Mesenchymal stem cell (in vitro differentiated cells and primary cell): ENCODE measurements at regions not wholly inside any gene's neighbourhood (a gene's known extent, or its start where the extent isn't known, plus 50 kb on each side); places are given as distances from the start of the nearest gene placed in this dataset.

ENCODE experiments used
- DNase-seq: peaks from one replicate; pipeline ENCODE4 v3.0.0-alpha.2; 2013
- H2AFZ ChIP-seq: one replicate; pipeline ENCODE4 v1.6.1; 2013; ENCODE audit warnings: low read depth, mild to moderate bottlenecking, control low read depth, inconsistent platforms, low read length, moderate library complexity
- H2AK5ac ChIP-seq: 2 replicates; pipeline ENCODE4 v1.6.1; 2013; ENCODE audit warnings: low read length, moderate library complexity, mild to moderate bottlenecking, inconsistent platforms; ENCODE audit not compliant: severe bottlenecking
- H2BK120ac ChIP-seq: one replicate; pipeline ENCODE4 v1.6.1; 2013; ENCODE audit warnings: low read depth, mild to moderate bottlenecking, inconsistent platforms, low read length, moderate library complexity
- H2BK12ac ChIP-seq, 2 experiments: one replicate each; pipeline ENCODE4 v1.6.1; 2013; ENCODE audit warnings: inconsistent platforms in 2 of 2, low read length in 2 of 2, mild to moderate bottlenecking in 2 of 2, moderate library complexity in 2 of 2, control low read depth in 1 of 2
- H2BK15ac ChIP-seq: one replicate; pipeline ENCODE4 v1.6.1; 2013; ENCODE audit warnings: mild to moderate bottlenecking, low read depth, inconsistent platforms; ENCODE audit not compliant: poor library complexity, severe bottlenecking
- H2BK5ac ChIP-seq: 2 replicates; pipeline ENCODE4 v1.6.1; 2013; ENCODE audit warnings: low read depth, mild to moderate bottlenecking, low read length, control low read depth, inconsistent platforms; ENCODE audit not compliant: poor library complexity, severe bottlenecking
- H3K14ac ChIP-seq, 2 experiments: one replicate each; pipeline ENCODE4 v1.6.1; 2013; ENCODE audit warnings: inconsistent platforms in 2 of 2, low read length in 2 of 2, control low read depth in 1 of 2, mild to moderate bottlenecking in 1 of 2, moderate library complexity in 1 of 2
- H3K18ac ChIP-seq, 2 experiments: one replicate each; pipeline ENCODE4 v1.6.1; 2013; ENCODE audit warnings: inconsistent platforms in 2 of 2, low read length in 2 of 2, control low read depth in 1 of 2, low read depth in 1 of 2, mild to moderate bottlenecking in 1 of 2
- H3K23ac ChIP-seq, 2 experiments: one replicate each; pipeline ENCODE4 v1.6.1; 2013; ENCODE audit warnings: inconsistent platforms in 2 of 2, low read length in 2 of 2, mild to moderate bottlenecking in 2 of 2, moderate library complexity in 2 of 2, control low read depth in 1 of 2
- H3K27ac ChIP-seq: 2 replicates; pipeline ENCODE4 v1.5.1; 2013; ENCODE audit warnings: mild to moderate bottlenecking, moderate library complexity, low read length, control low read depth, inconsistent platforms; ENCODE audit not compliant: poor library complexity, severe bottlenecking
- H3K27me3 ChIP-seq, 2 experiments: 2 replicates each; pipeline versions ENCODE4 v1.6.1 to v1.7.0; 2013; ENCODE audit warnings: low read length in 2 of 2, mild to moderate bottlenecking in 2 of 2, moderate library complexity in 2 of 2, control low read depth in 1 of 2, inconsistent platforms in 1 of 2; ENCODE audit not compliant: control insufficient read depth in 1 of 2, insufficient read depth in 1 of 2
- H3K36me3 ChIP-seq, 2 experiments: 2 replicates each; pipeline versions ENCODE4 v1.6.1 to v1.7.0; 2013; ENCODE audit warnings: low read length in 2 of 2, control low read depth in 1 of 2, inconsistent platforms in 1 of 2, low read depth in 1 of 2, mild to moderate bottlenecking in 1 of 2; ENCODE audit not compliant: insufficient read depth in 2 of 2, control insufficient read depth in 1 of 2
- H3K4ac ChIP-seq, 2 experiments: one replicate each; pipeline ENCODE4 v1.6.1; 2013; ENCODE audit warnings: inconsistent platforms in 2 of 2, low read length in 2 of 2, mild to moderate bottlenecking in 2 of 2, moderate library complexity in 2 of 2, control low read depth in 1 of 2, low read depth in 1 of 2
- H3K4me1 ChIP-seq: 2 replicates; pipeline ENCODE4 v1.6.1; 2013; ENCODE audit warnings: low read depth, low read length, control low read depth; ENCODE audit not compliant: control insufficient read depth, insufficient read depth
- H3K4me2 ChIP-seq: 2 replicates; pipeline ENCODE4 v1.6.1; 2013; ENCODE audit warnings: low read length, mild to moderate bottlenecking, inconsistent platforms; ENCODE audit not compliant: poor library complexity, severe bottlenecking
- H3K4me3 ChIP-seq, 2 experiments: 2 replicates each; pipeline versions ENCODE4 v1.5.1 to v1.7.0; 2013; ENCODE audit warnings: low read length in 2 of 2, mild to moderate bottlenecking in 2 of 2, control low read depth in 1 of 2, low read depth in 1 of 2; ENCODE audit not compliant: insufficient read depth in 1 of 2
- H3K79me1 ChIP-seq: replicated peaks from 2 replicates; pipeline ENCODE4 v1.6.1; 2013; ENCODE audit warnings: mild to moderate bottlenecking, control low read depth, low read length, inconsistent platforms; ENCODE audit not compliant: poor library complexity, severe bottlenecking
- H3K9ac ChIP-seq: 2 replicates; pipeline ENCODE4 v1.7.0; 2013; ENCODE audit warnings: mild to moderate bottlenecking, low read length, moderate library complexity
- H3K9me3 ChIP-seq: 2 replicates; pipeline ENCODE4 v1.7.0; 2013; ENCODE audit warnings: mild to moderate bottlenecking, low read length; ENCODE audit not compliant: control insufficient read depth
- H4K8ac ChIP-seq: one replicate; pipeline ENCODE4 v1.6.1; 2013; ENCODE audit warnings: inconsistent platforms, mild to moderate bottlenecking, low read length, moderate library complexity
- H4K91ac ChIP-seq: one replicate; pipeline ENCODE4 v1.6.1; 2013; ENCODE audit warnings: mild to moderate bottlenecking, low read length, inconsistent platforms
- WGBS: methylation state at CpG from one replicate; pipeline ENCODE4 v1.1.7; 2013; ENCODE audit warnings: mixed read lengths; 5-methylcytosine and 5-hydroxymethylcytosine counted together

- no peak overlapping the region for H3K14ac ChIP-seq
- no peak for DNase-seq
- no peaks in the 10 kb centered on the region for H3K36me3 ChIP-seq
- H2BK5ac ChIP-seq: no peak overlapping the region
- H2AK5ac ChIP-seq: no peak overlapping the region
- H2AFZ ChIP-seq: no peak overlapping the region
- no peak overlapping the region for H3K27ac ChIP-seq
- H3K9ac ChIP-seq: no peak overlapping the region
- H2BK12ac ChIP-seq: no peak overlapping the region
- no peak overlapping the region for H3K4ac ChIP-seq
- no peak overlapping the region for H2BK120ac ChIP-seq
- no peak overlapping the region for H4K91ac ChIP-seq
- H3K4me2 ChIP-seq: no peak overlapping the region
- H3K4me3 ChIP-seq: no peak overlapping the region
- H2BK15ac ChIP-seq: no peak overlapping the region
- no peaks in the 10 kb centered on the region for H3K79me1 ChIP-seq
- no peak overlapping the region for H4K8ac ChIP-seq
- H3K23ac ChIP-seq: no peak overlapping the region
- no peak overlapping the region for H3K18ac ChIP-seq
- H3K9me3 ChIP-seq: peaks cover 3% of the 10 kb centered on the region
- H3K27me3 ChIP-seq: peaks cover 0 to 2% of the 10 kb centered on the region in 2 experiments
- H3K4me1 ChIP-seq: no peaks in the 10 kb centered on the region
Measured at GRCh38 chrX:42021058-42021457, 97.7 kb upstream of the CASK start.

- Histone ChIP-seq H3K27me3 (peaks cover 0 to 2% of the 10 kb centered on the region in 2 experiments), H2BK5ac (no peak overlapping the region), H3K36me3 (no peaks in the 10 kb centered on the region), H2BK12ac (no peak overlapping the region), H3K14ac (no peak overlapping the region), H3K9me3 (peaks cover 3% of the 10 kb centered on the region), H2AK5ac (no peak overlapping the region), H4K91ac (no peak overlapping the region), H2AFZ (no peak overlapping the region), H3K4me2 (no peak overlapping the region), H3K18ac (no peak overlapping the region), H3K4me1 (no peaks in the 10 kb centered on the region), H3K27ac (no peak overlapping the region), H3K23ac (no peak overlapping the region), H3K4ac (no peak overlapping the region), H4K8ac (no peak overlapping the region), H3K9ac (no peak overlapping the region), H2BK120ac (no peak overlapping the region), H2BK15ac (no peak overlapping the region), H3K4me3 (no peak overlapping the region), H3K79me1 (no peaks in the 10 kb centered on the region)
- DNase-seq: no peak
- 100% methylated on average over 2 of the region's 2 CpGs for WGBS
Measured at GRCh38 chrX:42020225-42020624, 96.9 kb upstream of the CASK start.

DNA sequence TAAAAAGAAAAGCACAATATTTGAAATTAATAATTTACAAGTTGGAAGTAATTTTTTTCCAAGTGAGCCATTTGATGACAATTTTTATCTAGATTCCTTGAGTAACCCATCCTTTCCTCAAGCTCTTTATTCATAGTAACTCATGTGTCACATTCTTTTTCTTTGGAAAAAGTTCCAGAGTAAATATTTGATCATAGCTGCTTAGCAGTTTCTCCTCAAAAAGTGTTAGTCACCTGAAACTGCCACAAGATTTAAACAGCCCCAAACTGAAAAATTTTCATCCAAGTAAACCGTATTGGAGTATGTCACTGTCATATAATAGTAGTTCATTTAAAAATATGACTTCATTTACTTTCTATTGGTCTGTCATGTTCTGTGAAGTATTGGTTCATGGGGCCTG lies 94.6 kb upstream of the CASK start:
- H3K4ac ChIP-seq: no peak overlapping the region
- no peaks in the 10 kb centered on the region for H3K36me3 ChIP-seq
- H3K4me2 ChIP-seq: no peak overlapping the region
- no peak overlapping the region for H3K18ac ChIP-seq
- no peak overlapping the region for H3K4me3 ChIP-seq
- no peak overlapping the region for H2AFZ ChIP-seq
- no peak overlapping the region for H2BK12ac ChIP-seq
- no peak overlapping the region for H3K14ac ChIP-seq
- no peaks in the 10 kb centered on the region for H3K4me1 ChIP-seq
- WGBS: no CpG with 5 or more reads among the region's 1 CpG
- no peak overlapping the region for H3K23ac ChIP-seq
- no peak overlapping the region for H2BK120ac ChIP-seq
- no peak overlapping the region for H4K91ac ChIP-seq
- H2BK5ac ChIP-seq: no peak overlapping the region
- no peaks in the 10 kb centered on the region for H3K79me1 ChIP-seq
- H3K27ac ChIP-seq: no peak overlapping the region
- H3K9ac ChIP-seq: no peak overlapping the region
- H2BK15ac ChIP-seq: no peak overlapping the region
- H3K9me3 ChIP-seq: no peaks in the 10 kb centered on the region
- no peak overlapping the region for H4K8ac ChIP-seq
- H3K27me3 ChIP-seq: peaks cover 0 to 2% of the 10 kb centered on the region in 2 experiments
- H2AK5ac ChIP-seq: no peak overlapping the region
- no peak for DNase-seq

DNA sequence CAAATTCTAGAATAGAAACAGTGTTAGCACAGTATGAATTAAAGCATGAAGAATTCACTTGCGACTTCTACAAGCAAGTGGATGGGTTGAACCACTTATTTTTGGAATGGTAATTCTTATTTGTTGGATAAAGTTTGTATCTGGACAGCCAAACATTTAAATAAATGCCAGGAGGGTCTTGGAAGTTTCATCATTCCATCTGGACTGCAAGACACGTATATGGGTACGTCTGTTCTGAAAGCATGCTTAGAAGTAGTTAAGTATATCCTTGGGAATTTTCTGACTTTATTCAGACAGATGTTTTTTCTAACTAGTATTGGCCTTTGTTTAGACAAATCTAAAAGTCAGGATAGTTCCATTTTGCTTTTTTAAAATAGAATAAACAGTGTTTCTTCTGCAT lies 77.5 kb upstream of the CASK start:
- H3K9me3 ChIP-seq: no peaks in the 10 kb centered on the region
- H3K27ac ChIP-seq: no peak overlapping the region
- no peak overlapping the region for H2BK5ac ChIP-seq
- no peak overlapping the region for H3K4ac ChIP-seq
- no peaks in the 10 kb centered on the region for H3K4me1 ChIP-seq
- H3K36me3 ChIP-seq: no peaks in the 10 kb centered on the region
- H4K91ac ChIP-seq: no peak overlapping the region
- H3K27me3 ChIP-seq: peaks cover 0 to 3% of the 10 kb centered on the region in 2 experiments
- H2BK12ac ChIP-seq: no peak overlapping the region
- H3K4me3 ChIP-seq: no peak overlapping the region
- H4K8ac ChIP-seq: no peak overlapping the region
- no peak for DNase-seq
- H3K4me2 ChIP-seq: no peak overlapping the region
- no peaks in the 10 kb centered on the region for H3K79me1 ChIP-seq
- no peak overlapping the region for H2AFZ ChIP-seq
- H3K23ac ChIP-seq: no peak overlapping the region
- no peak overlapping the region for H2BK15ac ChIP-seq
- H3K14ac ChIP-seq: no peak overlapping the region
- 83% methylated on average over 2 of the region's 3 CpGs for WGBS
- H3K18ac ChIP-seq: no peak overlapping the region
- H2BK120ac ChIP-seq: no peak overlapping the region
- no peak overlapping the region for H2AK5ac ChIP-seq
- no peak overlapping the region for H3K9ac ChIP-seq
